ENCODE measurements at regions not wholly inside any gene's neighbourhood (a gene's known extent, or its start where the extent isn't known, plus 50 kb on each side); places are given as distances from the start of the nearest gene placed in this dataset.

GRCh38 chr10:128898133-128898915, 568.7 kb upstream of the MGMT start:
- TF ChIP-seq RAD21 (conservative IDR thresholded peaks at IDR 0.05) (no peak), EP300 (conservative IDR thresholded peaks at IDR 0.05; ENCODE audit: poor library complexity, severe bottlenecking) (no peak), CTCF (IDR thresholded peaks at IDR 0.05; ENCODE audit: poor library complexity, severe bottlenecking) (no peak), TAF1 (IDR thresholded peaks at IDR 0.05; ENCODE audit: low read depth) (no peak), EZH2 (IDR thresholded peaks at IDR 0.05; ENCODE audit: borderline replicate concordance, insufficient read depth, low read length, poor library complexity, severe bottlenecking) (no peak), POLR2AphosphoS5 (IDR thresholded peaks at IDR 0.05) (no peak), MXI1 (conservative IDR thresholded peaks at IDR 0.05; ENCODE audit: poor library complexity, severe bottlenecking) (no peak)
